HEK293 (cell line): ENCODE measurements at regions not wholly inside any gene's neighbourhood (a gene's known extent, or its start where the extent isn't known, plus 50 kb on each side); places are given as distances from the start of the nearest gene placed in this dataset.

Experiments
- CTCF ChIA-PET: fragments of 350-600 bp; formaldehyde crosslinking; extraction: SDS; loops from one replicate; lab custom pipeline; 2021; ENCODE audit warnings: antibody characterized with exemption; lab: Yijun Ruan, JAX
- POLR2A ChIA-PET: fragments of 300-600 bp; formaldehyde crosslinking; extraction: SDS; loops from one replicate; lab custom pipeline; 2020; ENCODE audit warnings: antibody characterized with exemption, inconsistent platforms; lab: Yijun Ruan, JAX
- H3K27ac ChIP-seq: fragments of 200-500 bp; sonication (Bioruptor generic); 2 replicates; pipeline ENCODE4 v1.5.1; 2014; ENCODE audit warnings: low read depth, low read length, control low read depth, inconsistent platforms; ENCODE audit errors: extremely low read depth
- H3K36me3 ChIP-seq, 2 experiments: fragments of 200-500 bp in 1 of 2; sonication (Bioruptor generic) in 1 of 2; 1 replicate in 1 of 2; 2 replicates in 1 of 2; pipeline ENCODE4 v1.5.1; 2014 to 2017; ENCODE audit warnings: inconsistent platforms in 2 of 2, low read length in 2 of 2; ENCODE audit not compliant: control insufficient read depth in 2 of 2, insufficient read depth in 1 of 2
- H3K4me1 ChIP-seq: fragments of 200-500 bp; sonication (Bioruptor generic); 2 replicates; pipeline ENCODE4 v1.5.1; 2014; ENCODE audit warnings: mild to moderate bottlenecking, low read length, inconsistent platforms; ENCODE audit not compliant: control insufficient read depth, insufficient read depth
- H3K4me3 ChIP-seq: 2 replicates; pipeline ENCODE4 v1.5.1; 2011; ENCODE audit warnings: low read depth, mild to moderate bottlenecking, control low read depth, low read length, moderate library complexity
- H3K9me3 ChIP-seq: fragments of 200-500 bp; sonication (Bioruptor generic); 2 replicates; pipeline ENCODE4 v1.5.1; 2014; ENCODE audit warnings: low read depth, low read length, inconsistent platforms; ENCODE audit not compliant: control insufficient read depth, insufficient read depth
- AEBP2 ChIP-seq: fragments of 450-650 bp; formaldehyde crosslinking; IDR thresholded peaks from 2 replicates; pipeline ENCODE4 v1.5.1; 2016; ENCODE audit warnings: missing biosample characterization, missing genetic modification characterization, borderline replicate concordance
- BCL11A ChIP-seq: fragments of 450-650 bp; formaldehyde crosslinking; IDR thresholded peaks from 2 replicates; pipeline ENCODE4 v1.5.1; 2016; ENCODE audit warnings: low read depth, missing biosample characterization, missing genetic modification characterization
- CTCF ChIP-seq: fragments of 450-650 bp; formaldehyde crosslinking; IDR thresholded peaks from 2 replicates; pipeline ENCODE4 v1.5.1; 2016; ENCODE audit warnings: missing biosample characterization, missing genetic modification characterization
- EGR2 ChIP-seq: fragments of 450-650 bp; formaldehyde crosslinking; IDR thresholded peaks from 2 replicates; pipeline ENCODE4 v1.5.1; 2016; ENCODE audit warnings: low read depth, missing biosample characterization, missing genetic modification characterization
- GLI2 ChIP-seq: fragments of 450-650 bp; formaldehyde crosslinking; IDR thresholded peaks from 2 replicates; pipeline ENCODE4; 2017; ENCODE audit warnings: missing biosample characterization, missing genetic modification characterization, low read depth, borderline replicate concordance
- GLIS1 ChIP-seq: fragments of 450-650 bp; formaldehyde crosslinking; IDR thresholded peaks from 2 replicates; pipeline ENCODE4 v1.5.1; 2016; ENCODE audit warnings: missing biosample characterization, missing genetic modification characterization
- HOXA7 ChIP-seq: sonication (generic); formaldehyde crosslinking; IDR thresholded peaks from 2 replicates; pipeline ENCODE4 v1.8.1; 2022; ENCODE audit warnings: missing genetic modification reagents, borderline replicate concordance
- KLF16 ChIP-seq: fragments of 450-650 bp; formaldehyde crosslinking; IDR thresholded peaks from 2 replicates; pipeline ENCODE4 v1.5.1; 2017; ENCODE audit warnings: missing biosample characterization, missing genetic modification characterization
- REST ChIP-seq: fragments of 450-650 bp; formaldehyde crosslinking; IDR thresholded peaks from 2 replicates; pipeline ENCODE4 v1.5.1; 2016; ENCODE audit warnings: missing biosample characterization, missing genetic modification characterization
- ZBTB26 ChIP-seq: fragments of 450-650 bp; formaldehyde crosslinking; optimal IDR thresholded peaks from 2 replicates; pipeline ENCODE3; 2016; ENCODE audit warnings: missing biosample characterization, mild to moderate bottlenecking, missing genetic modification characterization
- ZBTB48 ChIP-seq: fragments of 450-650 bp; formaldehyde crosslinking; IDR thresholded peaks from 2 replicates; pipeline ENCODE4 v1.5.1; 2016; ENCODE audit warnings: missing biosample characterization, missing genetic modification characterization
- ZNF140 ChIP-seq: fragments of 450-650 bp; formaldehyde crosslinking; IDR thresholded peaks from 2 replicates; pipeline ENCODE4 v1.5.1; 2016; ENCODE audit warnings: missing biosample characterization, missing genetic modification characterization
- ZNF473 ChIP-seq: fragments of 450-650 bp; formaldehyde crosslinking; IDR thresholded peaks from 2 replicates; pipeline ENCODE4 v1.5.1; 2017; ENCODE audit warnings: missing biosample characterization, missing genetic modification characterization
- ZNF488 ChIP-seq: fragments of 450-650 bp; formaldehyde crosslinking; IDR thresholded peaks from 2 replicates; pipeline ENCODE4 v1.5.1; 2016; ENCODE audit warnings: missing biosample characterization, missing genetic modification characterization
- ZNF521 ChIP-seq: fragments of 450-650 bp; formaldehyde crosslinking; IDR thresholded peaks from 2 replicates; pipeline ENCODE4 v1.5.1; 2017; ENCODE audit warnings: missing biosample characterization, mild to moderate bottlenecking, missing genetic modification characterization
- ZNF544 ChIP-seq: fragments of 450-650 bp; formaldehyde crosslinking; IDR thresholded peaks from 2 replicates; pipeline ENCODE4 v1.5.0; 2017; ENCODE audit warnings: missing biosample characterization, missing genetic modification characterization
- ZNF704 ChIP-seq: fragments of 450-650 bp; formaldehyde crosslinking; IDR thresholded peaks from 2 replicates; pipeline ENCODE4 v1.5.1; 2016; ENCODE audit warnings: missing biosample characterization, missing genetic modification characterization
- ZNF707 ChIP-seq: fragments of 450-650 bp; formaldehyde crosslinking; IDR thresholded peaks from 2 replicates; pipeline ENCODE4 v1.5.1; 2016; ENCODE audit warnings: missing biosample characterization, missing genetic modification characterization
- ZNF785 ChIP-seq: fragments of 450-650 bp; formaldehyde crosslinking; IDR thresholded peaks from 2 replicates; pipeline ENCODE4 v1.5.1; 2016; ENCODE audit warnings: missing biosample characterization, missing genetic modification characterization
- ZSCAN16 ChIP-seq: fragments of 450-650 bp; formaldehyde crosslinking; IDR thresholded peaks from 2 replicates; pipeline ENCODE4 v1.5.1; 2016; ENCODE audit warnings: missing biosample characterization, missing genetic modification characterization

- TF ChIP-seq ZNF521 (tag by site-specific recombination) (no peak), KLF16 (no peak), ZBTB48 (tag by site-specific recombination) (no peak), ZNF707 (tag by site-specific recombination) (no peak), CTCF (tag by site-specific recombination) (no peak), ZNF544 (tag by site-specific recombination) (no peak)
- TF ChIP-seq, all 188 proteins: peak for 0
- Histone ChIP-seq H3K36me3 (no peaks in the 10 kb centered on the region), H3K4me1 (no peaks in the 10 kb centered on the region), H3K4me3 (no peak overlapping the region), H3K9me3 (no peaks in the 10 kb centered on the region), H3K27ac (no peak overlapping the region)
- ChIA-PET POLR2A (no interaction called here), CTCF (interaction anchor here (0.6 to 0.7 kb wide), 2 partner anchors 42 to 1203 kb away, joined by 3 to 4 read pairs; no protein-coding TSS in a partner anchor)
Observed at GRCh38 chr10:3512263-3512662, 272.7 kb downstream of the KLF6 start.

- Histone ChIP-seq H3K4me3 (no peak overlapping the region), H3K4me1 (no peaks in the 10 kb centered on the region), H3K9me3 (no peaks in the 10 kb centered on the region), H3K36me3 (no peaks in the 10 kb centered on the region)
- CTCF ChIA-PET: interaction anchor here (0.6 to 0.7 kb wide), 2 partner anchors 41 to 120 kb away, joined by 3 read pairs; no protein-coding TSS in a partner anchor
- TF ChIP-seq ZNF704 (tag by site-specific recombination) (no peak), REST (tag by site-specific recombination) (peak; percentile 84)
- TF ChIP-seq, all 188 proteins: peak for 1
- POLR2A ChIA-PET: no interaction called here
- H3K27ac ChIP-seq: no peak overlapping the region
Observed at GRCh38 chr10:3511483-3511882, 273.5 kb downstream of the KLF6 start.

- H3K9me3 ChIP-seq: no peaks in the 10 kb centered on the region
- no peak for TF ChIP-seq AEBP2 (tag by site-specific recombination)
- TF ChIP-seq HOXA7 (CRISPR knock-in tag): no peak
- no peak for TF ChIP-seq GLI2 (tag by site-specific recombination)
- no peak for TF ChIP-seq ZNF707 (tag by site-specific recombination)
- no peak for TF ChIP-seq ZBTB26
- no peak for TF ChIP-seq ZNF473 (tag by site-specific recombination)
- TF ChIP-seq ZNF488: no peak
- TF ChIP-seq ZNF785 (tag by site-specific recombination): no peak
- TF ChIP-seq BCL11A (tag by site-specific recombination): no peak
- TF ChIP-seq GLIS1 (tag by site-specific recombination): no peak
- no peak for TF ChIP-seq ZNF140 (tag by site-specific recombination)
- no peak for TF ChIP-seq ZSCAN16 (tag by site-specific recombination)
- TF ChIP-seq EGR2 (tag by site-specific recombination): no peak
- no peak overlapping the region for H3K4me3 ChIP-seq
- no peak overlapping the region for H3K27ac ChIP-seq
- H3K4me1 ChIP-seq: no peaks in the 10 kb centered on the region
- ChIA-PET POLR2A (no interaction called here), CTCF (no interaction called here)
- no peaks in the 10 kb centered on the region for H3K36me3 ChIP-seq
Observed at GRCh38 chr10:3510741-3511140, 274.3 kb downstream of the KLF6 start.
